IgD-negative memory B cell (primary cell): ENCODE measurements at regions not wholly inside any gene's neighbourhood (a gene's known extent, or its start where the extent isn't known, plus 50 kb on each side); places are given as distances from the start of the nearest gene placed in this dataset.

ENCODE experiments used
- H3K27ac Mint-ChIP-seq, 3 donors: one replicate each; pipeline ENCODE4 v1.8.0; 2020 to 2022; ENCODE audit warnings: mild to moderate bottlenecking in 3 of 3, mixed read lengths in 3 of 3, moderate library complexity in 1 of 3
- H3K27me3 Mint-ChIP-seq: one replicate; pipeline ENCODE4 v1.8.0; 2021; ENCODE audit warnings: mixed read lengths
- H3K36me3 Mint-ChIP-seq: one replicate; pipeline ENCODE4 v1.8.0; 2020; ENCODE audit warnings: mild to moderate bottlenecking, mixed read lengths
- H3K4me1 Mint-ChIP-seq, 3 donors: one replicate each; pipeline ENCODE4 v1.8.0; 2020 to 2022; ENCODE audit warnings: mixed read lengths in 3 of 3, mild to moderate bottlenecking in 1 of 3
- H3K4me3 Mint-ChIP-seq, 4 donors: one replicate each; pipeline ENCODE4 v1.8.0; 2020 to 2022; ENCODE audit warnings: mild to moderate bottlenecking in 4 of 4, mixed read lengths in 4 of 4, moderate library complexity in 3 of 4
- H3K9me3 Mint-ChIP-seq, 3 donors: one replicate each; pipeline ENCODE4 v1.8.0; 2020 to 2021; ENCODE audit warnings: mixed read lengths in 3 of 3, mild to moderate bottlenecking in 1 of 3

GRCh38 chr2:4354164-4354563, 650.8 kb downstream of the DCDC2C start:
- Mint-ChIP-seq H3K9me3 (peaks cover 0 to 8% (median 4%) of the 10 kb centered on the region in 3 donors), H3K27ac (no peak overlapping the region), H3K4me1 (no peaks in the 10 kb centered on the region), H3K4me3 (no peak overlapping the region), H3K27me3 (peaks cover 2% of the 10 kb centered on the region), H3K36me3 (peaks cover 1% of the 10 kb centered on the region)

- H3K4me1 Mint-ChIP-seq: no peaks in the 10 kb centered on the region
- H3K36me3 Mint-ChIP-seq: peaks cover 1% of the 10 kb centered on the region
- H3K27ac Mint-ChIP-seq: no peak overlapping the region
- no peak overlapping the region for H3K4me3 Mint-ChIP-seq
- peaks cover 0 to 8% (median 4%) of the 10 kb centered on the region in 3 donors for H3K9me3 Mint-ChIP-seq
- H3K27me3 Mint-ChIP-seq: peaks cover 2% of the 10 kb centered on the region
Measured at GRCh38 chr2:4354678-4355077, 651.3 kb downstream of the DCDC2C start.

- Mint-ChIP-seq H3K27me3 (no peaks in the 10 kb centered on the region), H3K9me3 (peaks cover 0 to 4% (median 4%) of the 10 kb centered on the region in 3 donors), H3K4me1 (no peaks in the 10 kb centered on the region), H3K36me3 (no peaks in the 10 kb centered on the region), H3K27ac (no peak overlapping the region), H3K4me3 (no peak overlapping the region)
Measured at GRCh38 chr2:4356109-4356508, 652.7 kb downstream of the DCDC2C start.

GRCh38 chr2:4356541-4356940, 653.2 kb downstream of the DCDC2C start:
- H3K4me1 Mint-ChIP-seq: no peaks in the 10 kb centered on the region
- no peak overlapping the region for H3K27ac Mint-ChIP-seq
- H3K4me3 Mint-ChIP-seq: no peak overlapping the region
- peaks cover 0 to 4% (median 4%) of the 10 kb centered on the region in 3 donors for H3K9me3 Mint-ChIP-seq
- H3K36me3 Mint-ChIP-seq: no peaks in the 10 kb centered on the region
- H3K27me3 Mint-ChIP-seq: no peaks in the 10 kb centered on the region

- no peaks in the 10 kb centered on the region for H3K27me3 Mint-ChIP-seq
- H3K36me3 Mint-ChIP-seq: no peaks in the 10 kb centered on the region
- H3K4me1 Mint-ChIP-seq: no peaks in the 10 kb centered on the region
- no peak overlapping the region for H3K4me3 Mint-ChIP-seq
- no peak overlapping the region for H3K27ac Mint-ChIP-seq
- H3K9me3 Mint-ChIP-seq: peaks cover 0 to 4% (median 4%) of the 10 kb centered on the region in 3 donors
Measured at GRCh38 chr2:4357121-4357520, 653.7 kb downstream of the DCDC2C start.

- no peak overlapping the region for H3K4me3 Mint-ChIP-seq
- H3K27ac Mint-ChIP-seq: no peak overlapping the region
- peaks cover 1% of the 10 kb centered on the region for H3K36me3 Mint-ChIP-seq
- peaks cover 0 to 4% (median 2%) of the 10 kb centered on the region in 3 donors for H3K9me3 Mint-ChIP-seq
- no peaks in the 10 kb centered on the region for H3K4me1 Mint-ChIP-seq
- no peaks in the 10 kb centered on the region for H3K27me3 Mint-ChIP-seq
Measured at GRCh38 chr2:4358837-4359236, 655.5 kb downstream of the DCDC2C start.

- no peak overlapping the region for H3K4me3 Mint-ChIP-seq
- H3K27me3 Mint-ChIP-seq: no peaks in the 10 kb centered on the region
- no peak overlapping the region for H3K27ac Mint-ChIP-seq
- H3K4me1 Mint-ChIP-seq: no peaks in the 10 kb centered on the region
- no peaks in the 10 kb centered on the region for H3K36me3 Mint-ChIP-seq
- H3K9me3 Mint-ChIP-seq: peaks cover 7 to 14% (median 9%) of the 10 kb centered on the region in 3 donors
Measured at GRCh38 chr2:4368907-4369306, 665.5 kb downstream of the DCDC2C start.

- peaks cover 9 to 14% (median 9%) of the 10 kb centered on the region in 3 donors for H3K9me3 Mint-ChIP-seq
- no peaks in the 10 kb centered on the region for H3K36me3 Mint-ChIP-seq
- no peak overlapping the region for H3K4me3 Mint-ChIP-seq
- no peaks in the 10 kb centered on the region for H3K27me3 Mint-ChIP-seq
- H3K27ac Mint-ChIP-seq: no peak overlapping the region
- H3K4me1 Mint-ChIP-seq: no peaks in the 10 kb centered on the region
Measured at GRCh38 chr2:4369826-4370419, 666.5 kb downstream of the DCDC2C start.

GRCh38 chr2:4370422-4371090, 667.2 kb downstream of the DCDC2C start:
- no peaks in the 10 kb centered on the region for H3K4me1 Mint-ChIP-seq
- no peaks in the 10 kb centered on the region for H3K27me3 Mint-ChIP-seq
- no peaks in the 10 kb centered on the region for H3K36me3 Mint-ChIP-seq
- no peak overlapping the region for H3K27ac Mint-ChIP-seq
- H3K9me3 Mint-ChIP-seq: peaks cover 9 to 14% (median 10%) of the 10 kb centered on the region in 3 donors
- H3K4me3 Mint-ChIP-seq: no peak overlapping the region

- Mint-ChIP-seq H3K27me3 (no peaks in the 10 kb centered on the region), H3K36me3 (peaks cover 3% of the 10 kb centered on the region), H3K9me3 (peaks cover 3 to 8% (median 4%) of the 10 kb centered on the region in 3 donors), H3K27ac (no peak overlapping the region), H3K4me1 (no peaks in the 10 kb centered on the region), H3K4me3 (no peak overlapping the region)
Measured at GRCh38 chr2:4381049-4381448, 677.7 kb downstream of the DCDC2C start.

- H3K27me3 Mint-ChIP-seq: no peaks in the 10 kb centered on the region
- H3K27ac Mint-ChIP-seq: no peak overlapping the region
- H3K4me1 Mint-ChIP-seq: no peaks in the 10 kb centered on the region
- H3K9me3 Mint-ChIP-seq: peaks cover 2 to 15% (median 6%) of the 10 kb centered on the region in 3 donors
- no peak overlapping the region for H3K4me3 Mint-ChIP-seq
- peaks cover 3% of the 10 kb centered on the region for H3K36me3 Mint-ChIP-seq
Measured at GRCh38 chr2:4381773-4382172, 678.4 kb downstream of the DCDC2C start.

- Mint-ChIP-seq H3K9me3 (peaks cover 5 to 20% (median 12%) of the 10 kb centered on the region in 3 donors), H3K4me3 (no peak overlapping the region), H3K27me3 (no peaks in the 10 kb centered on the region), H3K27ac (no peak overlapping the region), H3K36me3 (no peaks in the 10 kb centered on the region), H3K4me1 (no peaks in the 10 kb centered on the region)
Measured at GRCh38 chr2:4391013-4391412, 687.6 kb downstream of the DCDC2C start.

- Mint-ChIP-seq H3K36me3 (no peaks in the 10 kb centered on the region), H3K4me3 (no peak overlapping the region), H3K27ac (no peak overlapping the region), H3K27me3 (no peaks in the 10 kb centered on the region), H3K4me1 (peaks cover 0 to under 1% (median 0%) of the 10 kb centered on the region in 3 donors), H3K9me3 (peaks cover 0 to 18% (median 11%) of the 10 kb centered on the region in 3 donors)
Measured at GRCh38 chr2:4404363-4404762, 701.0 kb downstream of the DCDC2C start.

GRCh38 chr2:4408321-4408720, 704.9 kb downstream of the DCDC2C start:
- H3K4me1 Mint-ChIP-seq: peaks cover 0 to 3% (median 0%) of the 10 kb centered on the region in 3 donors
- H3K27ac Mint-ChIP-seq: no peak overlapping the region
- peaks cover 1% of the 10 kb centered on the region for H3K36me3 Mint-ChIP-seq
- H3K9me3 Mint-ChIP-seq: peaks cover 0 to 11% (median 6%) of the 10 kb centered on the region in 3 donors
- H3K4me3 Mint-ChIP-seq: peak overlapping the region in 1 of 4 donors; percentile 22
- H3K27me3 Mint-ChIP-seq: no peaks in the 10 kb centered on the region

GRCh38 chr2:4412637-4413187, 709.3 kb downstream of the DCDC2C start:
- peak overlapping the region in 1 of 4 donors; percentile 43 for H3K4me3 Mint-ChIP-seq
- H3K9me3 Mint-ChIP-seq: peaks cover 0 to 8% (median 3%) of the 10 kb centered on the region in 3 donors
- H3K36me3 Mint-ChIP-seq: peaks cover 1% of the 10 kb centered on the region
- H3K4me1 Mint-ChIP-seq: peaks cover 0 to 3% (median 0%) of the 10 kb centered on the region in 3 donors
- no peak overlapping the region for H3K27ac Mint-ChIP-seq
- H3K27me3 Mint-ChIP-seq: no peaks in the 10 kb centered on the region
